A673 (cell line): ENCODE measurements at regions not wholly inside any gene's neighbourhood (a gene's known extent, or its start where the extent isn't known, plus 50 kb on each side); places are given as distances from the start of the nearest gene placed in this dataset.

ENCODE experiments used
- BruUV-seq: library from RNA; stranded (reverse); fragments of 400-500 nt; replicated peaks from 2 replicates; lab custom pipeline; 2021; lab: Mats Ljungman, UMichigan
- CTCF ChIA-PET: fragments of 300-600 bp; sonication (Branson Sonifier 250); formaldehyde crosslinking; loops from one replicate; lab custom pipeline; 2022; ENCODE audit warnings: antibody characterized with exemption; lab: Charles Lee
- POLR2A ChIA-PET: fragments of 300-600 bp; sonication (Branson Sonifier 250); formaldehyde crosslinking; loops from one replicate; lab custom pipeline; 2022; ENCODE audit warnings: antibody characterized with exemption; ENCODE audit not compliant: low non-redundant PET; lab: Charles Lee
- DNase-seq: peaks from one replicate; pipeline ENCODE4 v3.0.0-alpha.2; 2015; ENCODE audit warnings: low spot score
- H3K27ac ChIP-seq: fragments of 200-600 bp; sonication (generic); 2 replicates; pipeline ENCODE4 v1.5.1; 2016; ENCODE audit warnings: mixed run types, low read depth, mild to moderate bottlenecking, mixed read lengths, antibody characterized with exemption, low read length; ENCODE audit not compliant: poor library complexity, severe bottlenecking
- H3K27me3 ChIP-seq: fragments of 200-600 bp; sonication (generic); replicated peaks from 2 replicates; pipeline ENCODE4 v1.6.1; 2017; ENCODE audit warnings: mixed run types, low read depth, mild to moderate bottlenecking, mixed read lengths, antibody characterized with exemption, low read length; ENCODE audit not compliant: insufficient read depth, poor library complexity
- H3K36me3 ChIP-seq: fragments of 200-600 bp; sonication (generic); 2 replicates; pipeline ENCODE4 v1.6.1; 2016; ENCODE audit warnings: mixed run types, mild to moderate bottlenecking, mixed read lengths, antibody characterized with exemption, low read length; ENCODE audit not compliant: insufficient read depth, poor library complexity, severe bottlenecking
- H3K4me1 ChIP-seq: fragments of 200-600 bp; sonication (generic); 2 replicates; pipeline ENCODE4 v1.6.1; 2017; ENCODE audit warnings: mixed run types, mild to moderate bottlenecking, mixed read lengths, antibody characterized with exemption, low read length; ENCODE audit not compliant: insufficient read depth, poor library complexity, severe bottlenecking
- H3K4me3 ChIP-seq: fragments of 200-600 bp; sonication (generic); 2 replicates; pipeline ENCODE4 v1.5.1; 2016; ENCODE audit warnings: low read depth, mixed run types, mild to moderate bottlenecking, mixed read lengths, low read length; ENCODE audit not compliant: poor library complexity, severe bottlenecking
- H3K9me3 ChIP-seq: fragments of 200-600 bp; sonication (generic); 2 replicates; pipeline ENCODE4 v1.6.1; 2016; ENCODE audit warnings: mixed run types, low read depth, mild to moderate bottlenecking, mixed read lengths, antibody characterized with exemption, low read length; ENCODE audit not compliant: poor library complexity, severe bottlenecking
- CTCF ChIP-seq: fragments of 300-800, 200-600 bp; sonication (generic); conservative IDR thresholded peaks from 2 replicates; pipeline ENCODE4 v1.5.1; 2017; ENCODE audit warnings: low read depth, mild to moderate bottlenecking, antibody characterized with exemption, low read length, moderate library complexity, mixed read lengths
- EZH2 ChIP-seq: fragments of 200-600 bp; sonication (generic); IDR thresholded peaks from 2 replicates; pipeline ENCODE4 v1.6.1; 2017; ENCODE audit warnings: borderline replicate concordance, low read depth, mild to moderate bottlenecking, mixed read lengths, antibody characterized with exemption, low read length; ENCODE audit not compliant: poor library complexity, severe bottlenecking
- intact Hi-C: fragments of 100-400 bp; cut with micrococcal nuclease; formaldehyde crosslinking; loops from one replicate; pipeline ENCODE4 v1.10.0; 2022; ENCODE audit not compliant: unreplicated experiment

- TF ChIP-seq CTCF, result no peak
- TF ChIP-seq EZH2, result no peak
- Histone ChIP-seq H3K36me3 (no peaks in the 10 kb centered on the region), H3K27ac (no peak overlapping the region), H3K4me3 (no peak overlapping the region), H3K4me1 (no peaks in the 10 kb centered on the region), H3K9me3 (peaks cover 16% of the 10 kb centered on the region), H3K27me3 (no peaks in the 10 kb centered on the region)
- no peak for DNase-seq
- POLR2A ChIA-PET, result no interaction called here
- CTCF ChIA-PET, result no interaction called here
- intact Hi-C loops, result no loop called here
- no TSS peak for BruUV-seq
Measured at GRCh38 chr17:14494161-14494560, 193.3 kb downstream of the HS3ST3B1 start.

- Histone ChIP-seq H3K4me3 (no peak overlapping the region), H3K27me3 (no peaks in the 10 kb centered on the region), H3K36me3 (no peaks in the 10 kb centered on the region), H3K9me3 (peaks cover 21% of the 10 kb centered on the region), H3K4me1 (no peaks in the 10 kb centered on the region), H3K27ac (no peak overlapping the region)
- ChIA-PET POLR2A (no interaction called here), CTCF (no interaction called here)
- intact Hi-C loops, result no loop called here
- no peak for TF ChIP-seq CTCF
- no peak for TF ChIP-seq EZH2
- BruUV-seq, result no TSS peak
- no peak for DNase-seq
Measured at GRCh38 chr17:14489986-14490385, 189.1 kb downstream of the HS3ST3B1 start.

GRCh38 chr17:14488958-14489550, 188.2 kb downstream of the HS3ST3B1 start:
- Histone ChIP-seq H3K27me3 (no peaks in the 10 kb centered on the region), H3K4me1 (no peaks in the 10 kb centered on the region), H3K4me3 (no peak overlapping the region), H3K27ac (no peak overlapping the region), H3K36me3 (no peaks in the 10 kb centered on the region), H3K9me3 (peaks cover 26% of the 10 kb centered on the region)
- BruUV-seq, result no TSS peak
- ChIA-PET CTCF (no interaction called here), POLR2A (no interaction called here)
- intact Hi-C loops, result no loop called here
- DNase-seq, result no peak
- TF ChIP-seq CTCF (no peak), EZH2 (no peak)
